ENCODE measurements at regions not wholly inside any gene's neighbourhood (a gene's known extent, or its start where the extent isn't known, plus 50 kb on each side); places are given as distances from the start of the nearest gene placed in this dataset.

- ChIA-PET CTCF (interaction anchor here (0.7 kb wide), 1 partner anchor 55 kb away, joined by 4 read pairs; no protein-coding TSS in a partner anchor), POLR2A (no interaction called here), RAD21 (ENCODE audit: low non-redundant PET in 1 of 2, low total read pairs in 2 of 2, uncharacterized antibody in 2 of 2, unreplicated experiment in 2 of 2) (no interaction called here)
- H3K9me2 ChIP-seq (ENCODE audit: insufficient read depth): no peaks in the 10 kb centered on the region
- no peaks in the 10 kb centered on the region for H3K4me1 ChIP-seq (ENCODE audit: control insufficient read depth in 1 of 2, insufficient read depth in 2 of 2, low read length in 2 of 2)
- H2AFZ ChIP-seq (ENCODE audit: low read depth, low read length, poor library complexity, severe bottlenecking): no peak overlapping the region
- H3K9me3 ChIP-seq (ENCODE audit: control insufficient read depth in 1 of 2, insufficient read depth in 1 of 2, low read depth in 1 of 2, low read length in 2 of 2): no peaks in the 10 kb centered on the region
- H3K27me3 ChIP-seq (ENCODE audit: insufficient read depth, low read length): no peaks in the 10 kb centered on the region
- no peaks in the 10 kb centered on the region for H3K79me2 ChIP-seq (ENCODE audit: insufficient read depth, low read length)
- no peaks in the 10 kb centered on the region for H3K36me3 ChIP-seq (ENCODE audit: control insufficient read depth in 1 of 2, insufficient read depth in 2 of 2, low read length in 2 of 2)
- no peak overlapping the region for H3K4me3 ChIP-seq (replicated peaks in 1 of 2; ENCODE audit: low read depth in 1 of 2, low read length in 2 of 2)
- TF ChIP-seq ZFX (IDR thresholded peaks at IDR 0.05): no peak
- no peak overlapping the region for H3K9ac ChIP-seq (ENCODE audit: low read length)
- no peak for DNase-seq (ENCODE audit: low read depth, low spot score)
- intact Hi-C loops (cut with micrococcal nuclease): no loop called here
- no peak for ATAC-seq
- BruUV-seq (replicated peaks): no TSS peak
- no peak overlapping the region for H3K4me2 ChIP-seq (ENCODE audit: low read length)
- H4K20me1 ChIP-seq (ENCODE audit: insufficient read depth): no peaks in the 10 kb centered on the region
- H3K27ac ChIP-seq (ENCODE audit: low read depth, low read length): no peak overlapping the region
Observed at GRCh38 chr6:113680301-113680700, 176.8 kb upstream of the MARCKS start.

- no peaks in the 10 kb centered on the region for H3K36me3 ChIP-seq (ENCODE audit: control insufficient read depth in 1 of 2, insufficient read depth in 2 of 2, low read length in 2 of 2)
- H3K4me2 ChIP-seq (ENCODE audit: low read length): no peak overlapping the region
- H3K4me1 ChIP-seq (ENCODE audit: control insufficient read depth in 1 of 2, insufficient read depth in 2 of 2, low read length in 2 of 2): peaks cover 3 to 12% of the 10 kb centered on the region in 2 experiments; a peak in 3 of 4 replicates
- intact Hi-C loops (cut with micrococcal nuclease): no loop called here
- no peaks in the 10 kb centered on the region for H3K79me2 ChIP-seq (ENCODE audit: insufficient read depth, low read length)
- RAD21 ChIA-PET (ENCODE audit: low non-redundant PET in 1 of 2, low total read pairs in 2 of 2, uncharacterized antibody in 2 of 2, unreplicated experiment in 2 of 2): no interaction called here
- H3K9ac ChIP-seq (ENCODE audit: low read length): no peak overlapping the region
- DNase-seq (ENCODE audit: low read depth, low spot score) (no peak), ATAC-seq (no peak)
- no TSS peak for BruUV-seq (replicated peaks)
- no peaks in the 10 kb centered on the region for H3K9me3 ChIP-seq (ENCODE audit: control insufficient read depth in 1 of 2, insufficient read depth in 1 of 2, low read depth in 1 of 2, low read length in 2 of 2)
- H3K9me2 ChIP-seq (ENCODE audit: insufficient read depth): no peaks in the 10 kb centered on the region
- TF ChIP-seq MAX (IDR thresholded peaks at IDR 0.05) (no peak), SP1 (IDR thresholded peaks at IDR 0.05; ENCODE audit: low read depth) (no peak), POLR2A (IDR thresholded peaks at IDR 0.05; ENCODE audit: borderline replicate concordance, extremely low read depth, insufficient read depth, insufficient read length) (no peak), CTCF (IDR thresholded peaks at IDR 0.05 in 2 of 3, conservative IDR thresholded peaks at IDR 0.05 in 1 of 3; ENCODE audit: borderline replicate concordance in 1 of 3, insufficient read depth in 1 of 3, low read depth in 2 of 3, low read length in 2 of 3) (no peak), ATF3 (IDR thresholded peaks at IDR 0.05) (no peak), YY1 (IDR thresholded peaks at IDR 0.05; ENCODE audit: extremely low read depth, insufficient replicate concordance, low read depth, low read length) (no peak)
- CTCF ChIA-PET: no interaction called here
- H3K27ac ChIP-seq (ENCODE audit: low read depth, low read length): no peak overlapping the region
- H2AFZ ChIP-seq (ENCODE audit: low read depth, low read length, poor library complexity, severe bottlenecking): no peak overlapping the region
- no peaks in the 10 kb centered on the region for H3K27me3 ChIP-seq (ENCODE audit: insufficient read depth, low read length)
- POLR2A ChIA-PET: no interaction called here
- H3K4me3 ChIP-seq (replicated peaks in 1 of 2; ENCODE audit: low read depth in 1 of 2, low read length in 2 of 2): no peak overlapping the region
- H4K20me1 ChIP-seq (ENCODE audit: insufficient read depth): no peaks in the 10 kb centered on the region
Observed at GRCh38 chr6:113683968-113684367, 173.2 kb upstream of the MARCKS start.
